D721Med (cell line): ENCODE measurements at regions not wholly inside any gene's neighbourhood (a gene's known extent, or its start where the extent isn't known, plus 50 kb on each side); places are given as distances from the start of the nearest gene placed in this dataset.

Experiments used
- DNase-seq: peaks from one replicate; pipeline ENCODE4 v3.0.0; 2011; ENCODE audit warnings: low spot score; ENCODE audit not compliant: insufficient read length
- FAIRE-seq: peaks from 2 replicates; lab custom pipeline; 2011; peaks lifted over from hg19 to GRCh38; lab: Jason Lieb, UNC
- TF ChIP-seq, protein P1 (sequence below): IDR thresholded peaks from 2 replicates; pipeline ENCODE4 v1.5.1; 2012; ENCODE audit warnings: mild to moderate bottlenecking, control low read depth; ENCODE audit not compliant: insufficient read depth; ENCODE audit errors: missing control alignments

DNA sequence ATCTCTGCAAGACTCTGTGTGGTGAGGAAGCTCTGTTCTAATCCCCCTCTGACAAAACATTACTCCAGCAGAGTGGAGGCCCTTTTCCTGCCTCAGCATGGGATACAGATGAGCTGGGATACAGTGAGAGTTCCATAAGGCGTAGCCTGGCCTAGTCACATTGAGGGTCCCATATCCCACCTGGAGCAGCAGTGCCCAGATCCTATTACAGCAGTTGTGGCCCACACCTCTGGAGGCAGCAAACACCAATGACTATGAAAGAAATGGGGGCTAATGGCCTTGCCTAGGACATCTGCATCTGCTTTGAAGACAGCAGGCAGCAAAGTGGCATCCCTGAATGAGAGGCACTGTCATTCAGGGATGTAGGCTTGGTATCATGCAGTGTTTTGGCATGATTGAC is 534.5 kb downstream of the TDRD15 start:
- DNase-seq (no peak), FAIRE-seq (no peak)
- TF ChIP-seq, protein P1, sequence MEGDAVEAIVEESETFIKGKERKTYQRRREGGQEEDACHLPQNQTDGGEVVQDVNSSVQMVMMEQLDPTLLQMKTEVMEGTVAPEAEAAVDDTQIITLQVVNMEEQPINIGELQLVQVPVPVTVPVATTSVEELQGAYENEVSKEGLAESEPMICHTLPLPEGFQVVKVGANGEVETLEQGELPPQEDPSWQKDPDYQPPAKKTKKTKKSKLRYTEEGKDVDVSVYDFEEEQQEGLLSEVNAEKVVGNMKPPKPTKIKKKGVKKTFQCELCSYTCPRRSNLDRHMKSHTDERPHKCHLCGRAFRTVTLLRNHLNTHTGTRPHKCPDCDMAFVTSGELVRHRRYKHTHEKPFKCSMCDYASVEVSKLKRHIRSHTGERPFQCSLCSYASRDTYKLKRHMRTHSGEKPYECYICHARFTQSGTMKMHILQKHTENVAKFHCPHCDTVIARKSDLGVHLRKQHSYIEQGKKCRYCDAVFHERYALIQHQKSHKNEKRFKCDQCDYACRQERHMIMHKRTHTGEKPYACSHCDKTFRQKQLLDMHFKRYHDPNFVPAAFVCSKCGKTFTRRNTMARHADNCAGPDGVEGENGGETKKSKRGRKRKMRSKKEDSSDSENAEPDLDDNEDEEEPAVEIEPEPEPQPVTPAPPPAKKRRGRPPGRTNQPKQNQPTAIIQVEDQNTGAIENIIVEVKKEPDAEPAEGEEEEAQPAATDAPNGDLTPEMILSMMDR, result no peak

- TF ChIP-seq, protein P1, result no peak
- FAIRE-seq (no peak), DNase-seq (no peak)
Observed at GRCh38 chr2:21658907-21659477, 535.2 kb downstream of the TDRD15 start.

DNA sequence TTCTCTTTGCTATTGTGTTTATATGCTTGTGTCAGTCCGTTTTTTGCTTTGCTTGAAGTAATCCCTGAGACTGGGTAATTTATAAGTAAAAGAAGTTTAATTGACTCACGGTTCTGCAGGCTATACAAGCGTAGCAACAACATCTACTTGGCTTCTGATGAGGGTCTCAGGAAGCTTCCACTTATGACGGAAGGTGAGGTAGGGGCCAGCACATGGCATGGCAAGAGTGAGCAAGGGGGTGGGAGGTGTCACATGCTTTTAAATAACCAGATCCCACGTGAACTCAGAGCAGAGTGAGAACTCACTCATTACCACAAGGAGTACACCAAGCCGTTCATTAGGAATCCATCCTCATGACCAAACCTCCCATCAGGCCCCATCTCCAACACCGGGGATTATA is 540.3 kb downstream of the TDRD15 start:
- TF ChIP-seq, protein P1, result no peak
- FAIRE-seq (no peak), DNase-seq (no peak)

DNA sequence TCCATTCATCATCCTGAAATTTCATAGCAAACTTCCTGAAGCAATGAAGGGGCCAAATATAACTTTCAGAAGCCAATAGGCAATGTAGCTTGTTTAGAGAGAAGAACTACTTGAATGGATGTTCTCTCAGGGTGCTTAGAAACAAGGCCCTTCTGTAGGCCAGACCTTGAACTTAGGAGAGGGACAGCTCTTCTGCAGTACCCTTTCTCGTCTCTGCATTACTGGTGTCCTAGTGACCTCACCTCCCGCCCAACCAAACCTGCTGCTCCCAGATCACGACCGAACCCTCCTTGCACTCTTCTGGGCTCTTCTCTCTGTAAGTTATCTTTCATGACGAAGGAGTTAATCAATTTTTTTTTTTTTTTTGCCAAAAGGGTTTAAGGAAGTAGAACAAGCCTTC is 543.9 kb downstream of the TDRD15 start:
- FAIRE-seq (no peak), DNase-seq (no peak)
- TF ChIP-seq, protein P1, result no peak

GRCh38 chr2:21668078-21668710 is 544.4 kb downstream of the TDRD15 start:
- no peak for FAIRE-seq
- no peak for DNase-seq
- TF ChIP-seq, protein P1, result no peak

GRCh38 chr2:21676041-21676440 is 552.3 kb downstream of the TDRD15 start:
- TF ChIP-seq, protein P1, result no peak
- FAIRE-seq, result no peak

DNA sequence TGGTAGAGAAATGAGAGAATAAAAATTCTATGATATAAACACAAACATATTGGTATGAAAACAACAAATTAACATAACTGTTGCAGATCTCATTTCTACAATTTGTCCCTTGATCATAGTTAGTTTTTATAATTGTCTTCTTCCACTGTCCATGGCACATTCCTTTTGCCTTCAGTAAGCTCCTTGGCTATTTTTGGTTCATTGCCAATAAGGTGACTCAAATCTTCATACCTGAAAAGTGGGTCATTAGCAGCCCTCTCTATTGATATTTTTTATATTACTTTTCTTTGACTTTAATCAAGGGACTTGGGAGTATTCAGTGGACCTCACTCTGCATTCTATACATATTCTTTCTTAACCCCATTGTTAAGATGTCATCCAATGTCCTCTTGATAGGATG is 552.9 kb downstream of the TDRD15 start:
- DNase-seq, result no peak
- TF ChIP-seq, protein P1, result no peak
- no peak for FAIRE-seq

More at GRCh38 chr2:21676041-21676440, 552.3 kb downstream of the TDRD15 start:
- no peak for DNase-seq
